ENCODE measurements at regions not wholly inside any gene's neighbourhood (a gene's known extent, or its start where the extent isn't known, plus 50 kb on each side); places are given as distances from the start of the nearest gene placed in this dataset.

DNA sequence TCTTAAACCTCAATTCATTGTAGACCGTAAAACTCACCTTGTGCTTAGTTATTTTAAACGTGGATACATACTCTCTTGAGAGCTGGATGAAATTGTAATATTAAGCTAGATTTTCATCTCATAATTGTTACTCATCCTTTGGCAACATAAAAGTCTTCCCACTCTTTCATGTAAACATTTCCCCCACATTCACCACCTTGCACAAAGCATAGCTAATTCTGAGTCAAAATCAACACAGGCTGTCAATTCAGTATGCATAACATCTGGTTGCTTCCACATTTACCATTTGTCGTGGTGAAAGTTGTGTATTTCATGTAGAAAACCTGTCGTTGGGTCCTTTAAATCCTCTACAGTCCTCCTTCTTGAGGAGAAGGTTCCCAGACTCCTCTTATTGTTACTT lies 524.6 kb downstream of the OTOL1 start:
- no peak overlapping the region for H2AFZ ChIP-seq (ENCODE audit: low read length)
- BruUV-seq (replicated peaks), result no TSS peak
- ChIA-PET CTCF (ENCODE audit: unreplicated experiment) (no interaction called here), POLR2A (no interaction called here)
- H3K4me1 ChIP-seq (ENCODE audit: insufficient read depth, low read length, poor library complexity, severe bottlenecking), result no peaks in the 10 kb centered on the region
- H3K79me2 ChIP-seq (ENCODE audit: insufficient read depth, low read depth, low read length), result no peaks in the 10 kb centered on the region
- H3K36me3 ChIP-seq (ENCODE audit: insufficient read depth, low read length), result no peaks in the 10 kb centered on the region
- no peak overlapping the region for H3K4me3 ChIP-seq (ENCODE audit: low read depth, low read length, poor library complexity, severe bottlenecking)
- no peak for DNase-seq (ENCODE audit: low spot score)
- H3K27ac ChIP-seq (ENCODE audit: low read depth, low read length, poor library complexity, severe bottlenecking), result no peak overlapping the region
- H3K9me2 ChIP-seq (ENCODE audit: insufficient read depth, low read length), result no peaks in the 10 kb centered on the region
- H4K20me1 ChIP-seq (ENCODE audit: insufficient read depth, low read length), result no peaks in the 10 kb centered on the region
- H3K4me2 ChIP-seq (ENCODE audit: low read length), result no peak overlapping the region
- intact Hi-C loops (cut with micrococcal nuclease; ENCODE audit: unreplicated experiment), result no loop called here
- no peaks in the 10 kb centered on the region for H3K9me3 ChIP-seq (ENCODE audit: low read length)
- no peak for TF ChIP-seq EZH2phosphoT487 (IDR thresholded peaks at IDR 0.05; ENCODE audit: borderline replicate concordance, low read depth, low read length)
- TF ChIP-seq, protein P1, sequence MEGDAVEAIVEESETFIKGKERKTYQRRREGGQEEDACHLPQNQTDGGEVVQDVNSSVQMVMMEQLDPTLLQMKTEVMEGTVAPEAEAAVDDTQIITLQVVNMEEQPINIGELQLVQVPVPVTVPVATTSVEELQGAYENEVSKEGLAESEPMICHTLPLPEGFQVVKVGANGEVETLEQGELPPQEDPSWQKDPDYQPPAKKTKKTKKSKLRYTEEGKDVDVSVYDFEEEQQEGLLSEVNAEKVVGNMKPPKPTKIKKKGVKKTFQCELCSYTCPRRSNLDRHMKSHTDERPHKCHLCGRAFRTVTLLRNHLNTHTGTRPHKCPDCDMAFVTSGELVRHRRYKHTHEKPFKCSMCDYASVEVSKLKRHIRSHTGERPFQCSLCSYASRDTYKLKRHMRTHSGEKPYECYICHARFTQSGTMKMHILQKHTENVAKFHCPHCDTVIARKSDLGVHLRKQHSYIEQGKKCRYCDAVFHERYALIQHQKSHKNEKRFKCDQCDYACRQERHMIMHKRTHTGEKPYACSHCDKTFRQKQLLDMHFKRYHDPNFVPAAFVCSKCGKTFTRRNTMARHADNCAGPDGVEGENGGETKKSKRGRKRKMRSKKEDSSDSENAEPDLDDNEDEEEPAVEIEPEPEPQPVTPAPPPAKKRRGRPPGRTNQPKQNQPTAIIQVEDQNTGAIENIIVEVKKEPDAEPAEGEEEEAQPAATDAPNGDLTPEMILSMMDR (conservative IDR thresholded peaks at IDR 0.05; ENCODE audit: low read length), result no peak

DNA sequence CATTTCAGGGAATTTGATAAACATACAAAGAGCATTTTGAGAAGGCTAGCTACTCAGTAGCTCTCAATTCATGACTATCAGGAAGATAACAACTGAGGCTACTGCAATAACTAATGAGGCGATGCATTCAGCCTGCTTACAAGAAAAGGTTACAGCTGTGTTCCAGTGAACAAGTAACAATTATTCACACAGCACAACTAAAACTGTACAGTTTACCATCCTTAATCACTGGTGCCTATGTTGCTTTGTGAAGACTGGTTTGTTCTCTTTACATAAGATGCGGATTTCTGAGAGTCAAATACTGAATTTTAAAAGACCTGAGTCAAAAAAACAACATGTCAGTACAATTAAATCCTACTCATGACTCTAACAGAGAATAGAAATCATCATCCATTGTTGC lies 526.3 kb downstream of the OTOL1 start:
- no peak overlapping the region for H3K4me3 ChIP-seq (ENCODE audit: low read depth, low read length, poor library complexity, severe bottlenecking)
- DNase-seq (ENCODE audit: low spot score), result no peak
- no peaks in the 10 kb centered on the region for H4K20me1 ChIP-seq (ENCODE audit: insufficient read depth, low read length)
- H3K9me2 ChIP-seq (ENCODE audit: insufficient read depth, low read length), result no peaks in the 10 kb centered on the region
- H3K4me1 ChIP-seq (ENCODE audit: insufficient read depth, low read length, poor library complexity, severe bottlenecking), result no peaks in the 10 kb centered on the region
- no peak overlapping the region for H2AFZ ChIP-seq (ENCODE audit: low read length)
- intact Hi-C loops (cut with micrococcal nuclease; ENCODE audit: unreplicated experiment), result no loop called here
- CTCF ChIA-PET (ENCODE audit: unreplicated experiment), result no interaction called here
- POLR2A ChIA-PET, result interaction anchor here (0.6 kb wide), 1 partner anchor 907 kb away, joined by 3 read pairs; no protein-coding TSS in a partner anchor
- no peaks in the 10 kb centered on the region for H3K79me2 ChIP-seq (ENCODE audit: insufficient read depth, low read depth, low read length)
- H3K36me3 ChIP-seq (ENCODE audit: insufficient read depth, low read length), result no peaks in the 10 kb centered on the region
- BruUV-seq (replicated peaks), result no TSS peak
- no peak for TF ChIP-seq EZH2phosphoT487 (IDR thresholded peaks at IDR 0.05; ENCODE audit: borderline replicate concordance, low read depth, low read length)
- TF ChIP-seq, protein P1 (conservative IDR thresholded peaks at IDR 0.05; ENCODE audit: low read length), result no peak
- H3K4me2 ChIP-seq (ENCODE audit: low read length), result no peak overlapping the region
- no peaks in the 10 kb centered on the region for H3K9me3 ChIP-seq (ENCODE audit: low read length)
- H3K27ac ChIP-seq (ENCODE audit: low read depth, low read length, poor library complexity, severe bottlenecking), result no peak overlapping the region

DNA sequence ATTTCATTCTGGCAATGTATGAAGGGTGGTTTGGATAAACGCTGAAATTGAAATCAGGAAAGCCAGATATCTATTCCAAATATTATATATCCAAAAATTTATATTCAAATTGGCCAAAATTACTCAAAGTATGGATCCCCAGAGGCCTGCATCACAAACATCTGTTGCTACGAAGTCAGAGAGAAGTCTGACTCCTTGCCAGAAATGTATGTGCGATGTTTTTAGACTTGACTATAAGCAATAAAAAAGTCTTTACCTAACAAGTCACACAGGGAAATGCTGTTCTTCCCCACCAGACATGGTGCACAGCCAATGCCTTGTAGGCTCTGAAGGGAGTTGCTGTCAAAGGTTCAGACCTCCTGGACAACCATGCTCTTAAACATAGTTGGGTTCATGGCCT lies 533.1 kb downstream of the OTOL1 start:
- TF ChIP-seq, protein P1 (conservative IDR thresholded peaks at IDR 0.05; ENCODE audit: low read length), result no peak
- no peak for TF ChIP-seq EZH2phosphoT487 (IDR thresholded peaks at IDR 0.05; ENCODE audit: borderline replicate concordance, low read depth, low read length)
- Histone ChIP-seq H3K4me3 (ENCODE audit: low read depth, low read length, poor library complexity, severe bottlenecking) (no peak overlapping the region), H2AFZ (ENCODE audit: low read length) (no peak overlapping the region), H4K20me1 (ENCODE audit: insufficient read depth, low read length) (no peaks in the 10 kb centered on the region), H3K9me3 (ENCODE audit: low read length) (no peaks in the 10 kb centered on the region), H3K4me2 (ENCODE audit: low read length) (no peak overlapping the region), H3K4me1 (ENCODE audit: insufficient read depth, low read length, poor library complexity, severe bottlenecking) (no peaks in the 10 kb centered on the region), H3K9me2 (ENCODE audit: insufficient read depth, low read length) (no peaks in the 10 kb centered on the region), H3K36me3 (ENCODE audit: insufficient read depth, low read length) (no peaks in the 10 kb centered on the region), H3K27ac (ENCODE audit: low read depth, low read length, poor library complexity, severe bottlenecking) (no peak overlapping the region), H3K79me2 (ENCODE audit: insufficient read depth, low read depth, low read length) (no peaks in the 10 kb centered on the region)
- no TSS peak for BruUV-seq (replicated peaks)
- no peak for DNase-seq (ENCODE audit: low spot score)
- CTCF ChIA-PET (ENCODE audit: unreplicated experiment), result no interaction called here
- intact Hi-C loops (cut with micrococcal nuclease; ENCODE audit: unreplicated experiment), result no loop called here
- POLR2A ChIA-PET, result no interaction called here

All from OCI-LY7 (cell line).